ENCODE measurements at regions not wholly inside any gene's neighbourhood (a gene's known extent, or its start where the extent isn't known, plus 50 kb on each side); places are given as distances from the start of the nearest gene placed in this dataset.

- TF ChIP-seq POLR2A (IDR thresholded peaks at IDR 0.05; ENCODE audit: low read length) (no peak), CTCF (IDR thresholded peaks at IDR 0.05) (no peak)
These were observed 80.9 kb downstream of the FASTKD2 start for GRCh38 chr2:206846331-206846730.
